Kidney (tissue), 13 donors: ENCODE measurements at regions not wholly inside any gene's neighbourhood (a gene's known extent, or its start where the extent isn't known, plus 50 kb on each side); places are given as distances from the start of the nearest gene placed in this dataset.

Source experiments
- DNase-seq, 5 donors: peaks; one replicate each; pipeline ENCODE4 v3.0.0-alpha.2; 2013 to 2020
- FAIRE-seq: peaks from 2 replicates; lab custom pipeline; 2012; peaks lifted over from hg19 to GRCh38; lab: Jason Lieb, UNC
- H3K27ac ChIP-seq, 2 donors: one replicate each; pipeline ENCODE4 v1.7.0; 2013; ENCODE audit warnings: low read depth in 2 of 2, low read length in 2 of 2, inconsistent platforms in 1 of 2
- H3K27me3 ChIP-seq: one replicate; pipeline ENCODE4 v1.7.1; 2013; ENCODE audit warnings: low read length, inconsistent platforms; ENCODE audit not compliant: control insufficient read depth, insufficient read depth
- H3K36me3 ChIP-seq, 3 donors: one replicate each; pipeline versions ENCODE4 v1.7.0 to v1.7.1; 2013; ENCODE audit warnings: low read length in 3 of 3, control low read depth in 1 of 3, inconsistent platforms in 1 of 3; ENCODE audit not compliant: insufficient read depth in 3 of 3, control insufficient read depth in 2 of 3
- H3K4me1 ChIP-seq, 3 donors: one replicate each; pipeline versions ENCODE4 v1.7.0 to v1.7.1; 2013; ENCODE audit warnings: low read length in 3 of 3, inconsistent platforms in 1 of 3, low read depth in 1 of 3; ENCODE audit not compliant: control insufficient read depth in 2 of 3, insufficient read depth in 2 of 3
- H3K4me3 ChIP-seq, 3 donors: one replicate each; pipeline versions ENCODE4 v1.7.0 to v1.8.1; 2013; ENCODE audit warnings: low read length in 3 of 3, control low read depth in 1 of 3, inconsistent platforms in 1 of 3
- H3K9ac ChIP-seq, 3 donors: one replicate each; pipeline versions ENCODE4 v1.7.0 to v1.7.1; 2013; ENCODE audit warnings: low read length in 3 of 3, control low read depth in 1 of 3, inconsistent platforms in 1 of 3
- H3K9me3 ChIP-seq, 3 donors: one replicate each; pipeline versions ENCODE4 v1.7.0 to v1.7.1; 2013; ENCODE audit warnings: low read length in 3 of 3, control low read depth in 1 of 3, inconsistent platforms in 1 of 3; ENCODE audit not compliant: control insufficient read depth in 2 of 3, insufficient read depth in 1 of 3
- intact Hi-C: fragments of 100-400 bp; cut with DNase I; formaldehyde crosslinking; loops from one replicate; pipeline ENCODE4 v1.11.1; 2022
- TF ChIP-seq, protein P1 (sequence below): IDR thresholded peaks from 3 replicates; pipeline ENCODE4 v1.5.1; 2012; ENCODE audit warnings: mild to moderate bottlenecking, moderate library complexity, borderline replicate concordance; ENCODE audit not compliant: insufficient read depth; ENCODE audit errors: extremely low read depth
- donor health status: control.
- donor health status: control.
- donor health status: control.
- donor health status: control.
- donor health status: control.
- donor health status: DM: yes; HTN: yes; CAD: no.
- donor health status: Normal renal cell carcinoma (clear cell type).

DNA sequence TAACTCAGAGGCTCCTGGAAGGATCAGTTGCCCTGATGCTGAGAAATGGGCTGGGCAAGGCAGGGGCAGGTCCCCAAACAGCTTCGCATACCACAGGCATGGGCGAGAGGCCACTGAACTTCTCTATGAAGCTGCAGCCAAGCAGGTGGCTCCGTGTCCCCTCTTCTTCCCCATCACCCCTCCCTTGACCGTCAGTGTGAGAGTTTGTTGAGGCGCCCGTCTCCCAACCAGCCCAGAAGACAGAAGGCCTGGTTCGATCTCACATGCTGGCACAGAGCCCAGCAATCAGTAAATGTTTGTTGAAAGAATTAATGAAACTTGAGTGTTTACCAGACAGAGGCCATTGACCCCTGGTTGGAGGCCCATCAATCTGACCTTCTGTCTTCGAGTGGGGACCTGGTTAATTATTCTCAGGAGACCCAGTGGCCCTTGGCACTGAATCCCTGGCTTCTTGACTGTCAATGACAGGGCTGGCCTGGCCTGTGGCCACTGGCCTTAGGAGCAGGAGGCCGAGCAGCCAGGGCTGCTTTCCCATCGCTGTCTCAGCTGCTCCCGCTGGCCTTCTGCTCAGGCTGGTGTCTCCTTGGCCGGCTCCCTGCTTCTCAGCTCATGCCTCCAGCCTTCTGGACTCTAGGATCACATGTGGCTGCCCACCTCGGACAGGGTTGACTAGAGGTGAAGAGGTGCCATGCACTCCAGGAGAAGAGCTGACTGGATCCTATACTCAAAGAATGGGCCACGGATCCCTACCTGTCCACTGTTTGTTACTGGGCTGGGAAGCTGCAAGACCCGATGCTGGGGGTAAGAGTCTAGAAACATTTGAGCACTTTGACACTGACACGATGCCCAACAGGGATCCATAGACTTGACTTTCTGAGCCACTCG is 113.4 kb downstream of the ASB7 start:
- Histone ChIP-seq H3K36me3 (no peaks in the 10 kb centered on the region), H3K9me3 (no peaks in the 10 kb centered on the region), H3K4me3 (peak overlapping the region in 2 of 3 donors; percentile 50 to 53), H3K27me3 (no peaks in the 10 kb centered on the region), H3K4me1 (peaks cover 0 to 10% (median 8%) of the 10 kb centered on the region in 3 donors), H3K27ac (peak overlapping the region; percentile 50 to 65), H3K9ac (no peak overlapping the region)
- FAIRE-seq (peak; percentile 49), DNase-seq (peak in 3 of 5 donors; percentile 33 to 92 (median 39))
- intact Hi-C loops, result no loop called here
- TF ChIP-seq, protein P1, sequence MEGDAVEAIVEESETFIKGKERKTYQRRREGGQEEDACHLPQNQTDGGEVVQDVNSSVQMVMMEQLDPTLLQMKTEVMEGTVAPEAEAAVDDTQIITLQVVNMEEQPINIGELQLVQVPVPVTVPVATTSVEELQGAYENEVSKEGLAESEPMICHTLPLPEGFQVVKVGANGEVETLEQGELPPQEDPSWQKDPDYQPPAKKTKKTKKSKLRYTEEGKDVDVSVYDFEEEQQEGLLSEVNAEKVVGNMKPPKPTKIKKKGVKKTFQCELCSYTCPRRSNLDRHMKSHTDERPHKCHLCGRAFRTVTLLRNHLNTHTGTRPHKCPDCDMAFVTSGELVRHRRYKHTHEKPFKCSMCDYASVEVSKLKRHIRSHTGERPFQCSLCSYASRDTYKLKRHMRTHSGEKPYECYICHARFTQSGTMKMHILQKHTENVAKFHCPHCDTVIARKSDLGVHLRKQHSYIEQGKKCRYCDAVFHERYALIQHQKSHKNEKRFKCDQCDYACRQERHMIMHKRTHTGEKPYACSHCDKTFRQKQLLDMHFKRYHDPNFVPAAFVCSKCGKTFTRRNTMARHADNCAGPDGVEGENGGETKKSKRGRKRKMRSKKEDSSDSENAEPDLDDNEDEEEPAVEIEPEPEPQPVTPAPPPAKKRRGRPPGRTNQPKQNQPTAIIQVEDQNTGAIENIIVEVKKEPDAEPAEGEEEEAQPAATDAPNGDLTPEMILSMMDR, result no peak

GRCh38 chr15:100716456-100717085 is 114.2 kb downstream of the ASB7 start:
- peak overlapping the region in 2 of 3 donors; percentile 50 to 53 for H3K4me3 ChIP-seq
- H3K27ac ChIP-seq, result peak overlapping the region; percentile 56 to 65
- FAIRE-seq (no peak), DNase-seq (peak in 1 of 5 donors; percentile 16)
- H3K9ac ChIP-seq, result no peak overlapping the region
- TF ChIP-seq, protein P1, result no peak
- intact Hi-C loops, result no loop called here
- H3K4me1 ChIP-seq, result peaks cover 0 to 13% (median 12%) of the 10 kb centered on the region in 3 donors
- H3K27me3 ChIP-seq, result no peaks in the 10 kb centered on the region
- H3K9me3 ChIP-seq, result no peaks in the 10 kb centered on the region
- H3K36me3 ChIP-seq, result no peaks in the 10 kb centered on the region

DNA sequence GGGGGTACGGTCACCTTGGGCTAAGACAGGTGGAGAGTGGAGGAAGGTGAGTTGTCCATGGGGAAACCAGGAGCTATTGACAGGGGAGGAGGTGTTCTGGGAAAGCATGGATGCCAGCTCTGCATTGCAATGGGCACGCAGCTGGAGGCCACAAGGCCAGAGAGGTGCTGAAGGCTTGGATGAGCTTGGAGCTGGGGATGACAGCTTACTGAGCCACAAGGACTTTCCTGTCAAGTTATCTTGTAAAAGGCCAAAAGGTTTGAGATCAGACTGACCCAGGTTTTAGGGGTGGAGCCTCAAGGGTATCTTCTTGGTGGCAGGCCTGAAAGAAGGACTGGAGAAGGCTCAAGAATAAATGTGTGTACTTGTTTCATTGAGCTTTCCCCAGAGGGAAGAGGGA is 115.2 kb downstream of the ASB7 start:
- H3K27me3 ChIP-seq, result no peaks in the 10 kb centered on the region
- no peaks in the 10 kb centered on the region for H3K36me3 ChIP-seq
- no peak for FAIRE-seq
- H3K27ac ChIP-seq, result peak overlapping the region; percentile 13 to 53
- peak in 1 of 5 donors; percentile 8 for DNase-seq
- H3K9ac ChIP-seq, result no peak overlapping the region
- H3K4me1 ChIP-seq, result peaks cover 0 to 22% (median 13%) of the 10 kb centered on the region in 3 donors
- peak overlapping the region in 2 of 3 donors; percentile 50 to 53 for H3K4me3 ChIP-seq
- no peaks in the 10 kb centered on the region for H3K9me3 ChIP-seq
- intact Hi-C loops, result no loop called here
- TF ChIP-seq, protein P1, result no peak
